C4-2B (cell line): ENCODE measurements at regions not wholly inside any gene's neighbourhood (a gene's known extent, or its start where the extent isn't known, plus 50 kb on each side); places are given as distances from the start of the nearest gene placed in this dataset.

ENCODE experiments used
- ZFX ChIP-seq: fragments of 450-650 bp; IDR thresholded peaks from 2 replicates; pipeline ENCODE4 v1.6.1; 2017
- TF ChIP-seq, protein P1 (sequence below): fragments of 450-650 bp; conservative IDR thresholded peaks from 2 replicates; pipeline ENCODE4 v1.5.1; 2017; ENCODE audit warnings: mild to moderate bottlenecking

GRCh38 chr6:121523628-121524027 lies 88.2 kb downstream of the GJA1 start:
- TF ChIP-seq, protein P1, sequence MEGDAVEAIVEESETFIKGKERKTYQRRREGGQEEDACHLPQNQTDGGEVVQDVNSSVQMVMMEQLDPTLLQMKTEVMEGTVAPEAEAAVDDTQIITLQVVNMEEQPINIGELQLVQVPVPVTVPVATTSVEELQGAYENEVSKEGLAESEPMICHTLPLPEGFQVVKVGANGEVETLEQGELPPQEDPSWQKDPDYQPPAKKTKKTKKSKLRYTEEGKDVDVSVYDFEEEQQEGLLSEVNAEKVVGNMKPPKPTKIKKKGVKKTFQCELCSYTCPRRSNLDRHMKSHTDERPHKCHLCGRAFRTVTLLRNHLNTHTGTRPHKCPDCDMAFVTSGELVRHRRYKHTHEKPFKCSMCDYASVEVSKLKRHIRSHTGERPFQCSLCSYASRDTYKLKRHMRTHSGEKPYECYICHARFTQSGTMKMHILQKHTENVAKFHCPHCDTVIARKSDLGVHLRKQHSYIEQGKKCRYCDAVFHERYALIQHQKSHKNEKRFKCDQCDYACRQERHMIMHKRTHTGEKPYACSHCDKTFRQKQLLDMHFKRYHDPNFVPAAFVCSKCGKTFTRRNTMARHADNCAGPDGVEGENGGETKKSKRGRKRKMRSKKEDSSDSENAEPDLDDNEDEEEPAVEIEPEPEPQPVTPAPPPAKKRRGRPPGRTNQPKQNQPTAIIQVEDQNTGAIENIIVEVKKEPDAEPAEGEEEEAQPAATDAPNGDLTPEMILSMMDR, result no peak
- no peak for TF ChIP-seq ZFX
